ENCODE measurements at regions not wholly inside any gene's neighbourhood (a gene's known extent, or its start where the extent isn't known, plus 50 kb on each side); places are given as distances from the start of the nearest gene placed in this dataset.

GRCh38 chr1:212531796-212532195, 76.8 kb upstream of the ATF3 start:
- Mint-ChIP-seq H3K9me3 (no peaks in the 10 kb centered on the region), H3K27me3 (ENCODE audit: low read depth) (peaks cover 60% of the 10 kb centered on the region), H3K4me3 (no peak overlapping the region), H3K36me3 (ENCODE audit: insufficient read depth in 2 of 2) (no peaks in the 10 kb centered on the region), H3K4me1 (ENCODE audit: low read depth) (peaks cover 4% of the 10 kb centered on the region), H3K27ac (no peak overlapping the region)
- no peak for DNase-seq
- ATAC-seq (replicated peaks in 1 of 2), result no peak

DNA sequence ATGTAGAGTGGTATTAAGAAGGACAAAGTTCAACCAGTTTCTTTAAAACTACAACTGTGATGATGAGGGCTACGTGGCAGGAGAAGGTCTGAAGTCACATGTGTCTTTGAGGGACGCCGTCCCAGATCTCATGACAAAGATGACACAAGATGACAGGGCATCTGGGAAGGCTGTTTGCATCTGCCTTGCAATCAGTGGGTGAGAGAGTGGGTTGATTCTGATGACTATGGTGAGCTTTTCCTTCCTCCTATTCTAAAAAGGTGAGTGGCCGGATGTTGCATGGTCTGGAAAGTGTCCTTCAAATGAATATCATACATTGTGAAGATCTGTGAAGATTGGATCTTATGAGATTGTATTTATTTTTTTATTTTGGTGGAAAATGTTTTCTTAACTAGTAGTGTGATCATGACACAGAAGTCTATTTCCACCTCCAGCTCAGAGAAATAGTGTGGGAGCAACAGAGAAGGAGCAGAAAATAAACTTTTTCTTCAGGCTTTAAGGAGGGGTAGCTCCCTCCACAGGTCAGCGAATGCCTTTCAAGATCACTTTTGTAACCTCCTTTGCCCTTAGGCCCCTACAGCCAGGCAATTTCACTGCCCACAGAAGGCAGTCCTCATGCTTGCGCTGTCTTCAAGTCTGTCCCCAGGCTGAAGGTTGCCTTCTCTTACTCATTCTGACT, 76.0 kb upstream of the ATF3 start:
- ATAC-seq (replicated peaks in 1 of 2) (no peak), DNase-seq (no peak)
- no peak overlapping the region for H3K4me3 Mint-ChIP-seq
- H3K9me3 Mint-ChIP-seq, result no peaks in the 10 kb centered on the region
- H3K27me3 Mint-ChIP-seq (ENCODE audit: low read depth), result peaks cover 60% of the 10 kb centered on the region
- H3K27ac Mint-ChIP-seq, result no peak overlapping the region
- peaks cover 4% of the 10 kb centered on the region for H3K4me1 Mint-ChIP-seq (ENCODE audit: low read depth)
- no peaks in the 10 kb centered on the region for H3K36me3 Mint-ChIP-seq (ENCODE audit: insufficient read depth in 2 of 2)

DNA sequence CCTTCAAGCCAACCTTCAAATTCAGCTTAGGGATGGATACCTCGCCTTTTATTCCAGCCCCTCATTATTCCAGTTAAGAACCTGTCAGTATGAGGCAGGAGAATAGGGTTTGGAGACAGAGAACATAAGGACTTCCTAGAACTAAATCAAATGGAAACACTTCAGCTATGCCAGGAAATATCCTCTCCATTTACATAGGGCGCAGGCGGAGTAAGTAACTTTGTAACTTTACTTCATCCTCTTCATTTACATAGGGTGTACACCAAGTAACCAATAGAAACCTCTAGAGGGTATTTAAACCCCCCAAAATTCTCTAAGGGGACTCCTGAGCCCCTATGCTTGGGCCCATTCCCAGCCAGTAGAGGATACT, 75.4 kb upstream of the ATF3 start:
- ATAC-seq (replicated peaks in 1 of 2), result no peak
- no peak overlapping the region for H3K4me3 Mint-ChIP-seq
- peaks cover 4% of the 10 kb centered on the region for H3K4me1 Mint-ChIP-seq (ENCODE audit: low read depth)
- H3K27ac Mint-ChIP-seq, result no peak overlapping the region
- H3K36me3 Mint-ChIP-seq (ENCODE audit: insufficient read depth in 2 of 2), result no peaks in the 10 kb centered on the region
- H3K27me3 Mint-ChIP-seq (ENCODE audit: low read depth), result peaks cover 60% of the 10 kb centered on the region
- H3K9me3 Mint-ChIP-seq, result no peaks in the 10 kb centered on the region
- DNase-seq, result no peak

GRCh38 chr1:212536586-212536985, 72.0 kb upstream of the ATF3 start:
- Mint-ChIP-seq H3K4me3 (no peak overlapping the region), H3K27me3 (ENCODE audit: low read depth) (peaks cover 30% of the 10 kb centered on the region), H3K27ac (no peak overlapping the region), H3K9me3 (no peaks in the 10 kb centered on the region), H3K36me3 (ENCODE audit: insufficient read depth in 2 of 2) (no peaks in the 10 kb centered on the region), H3K4me1 (ENCODE audit: low read depth) (peaks cover 4% of the 10 kb centered on the region)
- no peak for ATAC-seq (replicated peaks in 1 of 2)
- no peak for DNase-seq

GRCh38 chr1:212537610-212538009, 71.0 kb upstream of the ATF3 start:
- ATAC-seq (replicated peaks in 1 of 2), result no peak
- DNase-seq, result no peak
- Mint-ChIP-seq H3K4me1 (ENCODE audit: low read depth) (peaks cover 4% of the 10 kb centered on the region), H3K27me3 (ENCODE audit: low read depth) (peaks cover 20% of the 10 kb centered on the region), H3K36me3 (ENCODE audit: insufficient read depth in 2 of 2) (no peaks in the 10 kb centered on the region), H3K27ac (no peak overlapping the region), H3K4me3 (no peak overlapping the region), H3K9me3 (no peaks in the 10 kb centered on the region)

DNA sequence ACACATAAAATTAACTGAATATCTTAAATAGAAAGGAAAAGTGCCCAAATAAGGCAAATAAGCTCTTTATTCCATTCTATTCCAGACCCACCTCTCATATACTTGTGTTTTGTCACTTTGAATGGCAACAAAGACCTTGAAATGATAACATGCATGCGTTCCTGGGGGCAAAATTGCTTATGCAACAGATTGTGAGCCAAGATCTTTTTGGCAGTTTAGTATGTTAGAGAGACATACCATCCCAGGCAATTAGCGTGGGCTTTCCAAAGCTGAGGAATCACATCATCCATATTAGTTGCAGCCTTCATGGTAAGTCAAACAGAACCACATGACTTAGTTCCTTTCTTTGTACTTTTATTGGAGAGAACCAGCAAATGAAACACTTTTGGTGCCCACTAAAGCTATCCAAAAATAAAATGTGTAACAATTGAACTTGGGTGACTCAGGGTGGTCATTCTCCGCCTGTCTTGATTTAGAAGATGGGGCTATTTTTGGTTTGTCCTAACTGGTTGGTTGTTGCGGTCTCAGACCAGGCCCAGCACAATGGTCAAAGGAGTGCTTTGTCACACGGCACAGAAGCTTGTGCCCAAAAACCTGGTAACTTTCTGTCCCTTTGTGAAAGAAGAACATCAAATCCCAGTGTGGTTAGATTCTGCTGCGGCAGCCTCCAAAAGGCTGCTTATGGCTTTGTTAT, 68.7 kb upstream of the ATF3 start:
- Mint-ChIP-seq H3K4me3 (no peak overlapping the region), H3K36me3 (ENCODE audit: insufficient read depth in 2 of 2) (no peaks in the 10 kb centered on the region)
- ATAC-seq (replicated peaks in 1 of 2), result no peak

DNA sequence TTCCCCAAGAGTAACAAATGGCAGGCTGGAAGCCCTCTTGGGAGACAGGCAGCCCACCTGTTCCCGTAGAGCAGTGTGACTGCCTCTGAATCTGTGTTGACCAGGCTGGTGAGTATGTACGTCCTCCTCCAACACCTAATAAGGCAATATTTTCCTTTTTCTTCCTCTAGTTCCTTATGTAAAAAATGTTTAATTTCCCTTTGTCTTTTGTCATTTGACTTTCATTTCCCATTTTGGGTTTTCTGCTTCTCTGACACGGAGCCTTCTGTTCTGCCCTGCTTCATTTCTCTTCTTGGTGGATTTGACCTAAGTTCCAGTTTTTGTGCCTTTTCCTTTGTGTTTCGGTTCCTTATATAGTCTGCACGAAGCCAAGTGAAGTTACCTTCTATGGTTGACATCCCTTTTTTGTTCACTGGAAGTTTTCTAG, 65.8 kb upstream of the ATF3 start:
- DNase-seq, result no peak

More for the DNA sequence above, 68.7 kb upstream of the ATF3 start:
- H3K4me1 Mint-ChIP-seq (ENCODE audit: low read depth), result no peaks in the 10 kb centered on the region
- H3K9me3 Mint-ChIP-seq, result no peaks in the 10 kb centered on the region
- DNase-seq, result no peak
- H3K27ac Mint-ChIP-seq, result no peak overlapping the region
- peaks cover 21% of the 10 kb centered on the region for H3K27me3 Mint-ChIP-seq (ENCODE audit: low read depth)

GRCh38 chr1:212544110-212544509, 64.5 kb upstream of the ATF3 start:
- ATAC-seq (replicated peaks in 1 of 2) (no peak), DNase-seq (no peak)
- Mint-ChIP-seq H3K9me3 (no peaks in the 10 kb centered on the region), H3K4me1 (ENCODE audit: low read depth) (no peaks in the 10 kb centered on the region), H3K36me3 (ENCODE audit: insufficient read depth in 2 of 2) (no peaks in the 10 kb centered on the region), H3K27ac (no peak overlapping the region), H3K4me3 (no peak overlapping the region), H3K27me3 (ENCODE audit: low read depth) (peaks cover 39% of the 10 kb centered on the region)

More for the DNA sequence above, 65.8 kb upstream of the ATF3 start:
- Mint-ChIP-seq H3K27ac (no peak overlapping the region), H3K27me3 (ENCODE audit: low read depth) (peaks cover 39% of the 10 kb centered on the region), H3K4me3 (no peak overlapping the region), H3K4me1 (ENCODE audit: low read depth) (no peaks in the 10 kb centered on the region), H3K9me3 (no peaks in the 10 kb centered on the region), H3K36me3 (ENCODE audit: insufficient read depth in 2 of 2) (no peaks in the 10 kb centered on the region)
- no peak for ATAC-seq (replicated peaks in 1 of 2)

DNA sequence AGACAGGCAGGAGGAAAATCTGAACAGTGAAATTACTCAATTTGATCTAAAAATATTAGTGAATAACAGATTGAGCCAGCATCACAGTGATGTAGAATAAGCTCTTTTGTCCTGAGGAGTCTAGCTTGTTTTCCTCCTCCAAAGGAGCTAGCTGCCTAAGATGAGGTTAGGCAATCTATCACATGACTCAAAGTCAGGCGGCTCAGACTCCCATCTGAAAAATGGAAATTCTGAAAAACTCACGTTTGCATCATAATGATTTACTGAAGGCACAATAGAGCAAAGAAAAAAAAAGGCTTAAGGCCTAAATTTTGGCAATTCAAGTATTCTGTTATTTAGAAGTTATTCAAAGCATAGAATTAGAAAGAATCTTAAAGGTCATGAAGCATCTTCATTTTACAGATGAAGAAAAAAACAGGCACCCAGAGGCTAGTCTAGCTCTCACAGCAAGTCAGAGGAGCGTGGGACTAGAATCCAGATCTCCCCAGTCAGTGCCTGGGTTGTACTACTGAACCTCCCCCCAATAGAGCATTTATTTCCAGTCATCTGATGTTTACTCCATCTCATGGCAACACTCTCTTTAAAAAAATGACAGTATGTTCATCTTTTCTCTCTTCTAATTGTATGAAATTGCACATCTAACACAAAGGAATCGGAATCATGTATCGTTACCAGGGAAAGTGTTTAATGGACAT, 62.5 kb upstream of the ATF3 start:
- DNase-seq (no peak), ATAC-seq (replicated peaks in 1 of 2) (no peak)
- Mint-ChIP-seq H3K27ac (no peak overlapping the region), H3K4me1 (ENCODE audit: low read depth) (no peaks in the 10 kb centered on the region), H3K9me3 (no peaks in the 10 kb centered on the region), H3K27me3 (ENCODE audit: low read depth) (peaks cover 40% of the 10 kb centered on the region), H3K36me3 (ENCODE audit: insufficient read depth in 2 of 2) (no peaks in the 10 kb centered on the region), H3K4me3 (no peak overlapping the region)

GRCh38 chr1:212549503-212550017, 59.0 kb upstream of the ATF3 start:
- ATAC-seq (replicated peaks in 1 of 2), result no peak
- Mint-ChIP-seq H3K4me3 (no peak overlapping the region), H3K27me3 (ENCODE audit: low read depth) (peaks cover 36% of the 10 kb centered on the region), H3K4me1 (ENCODE audit: low read depth) (no peaks in the 10 kb centered on the region), H3K27ac (no peak overlapping the region), H3K9me3 (no peaks in the 10 kb centered on the region), H3K36me3 (ENCODE audit: insufficient read depth in 2 of 2) (no peaks in the 10 kb centered on the region)
- no peak for DNase-seq

- H3K4me3 Mint-ChIP-seq, result no peak overlapping the region
- no peaks in the 10 kb centered on the region for H3K4me1 Mint-ChIP-seq (ENCODE audit: low read depth)
- H3K9me3 Mint-ChIP-seq, result no peaks in the 10 kb centered on the region
- DNase-seq (no peak), ATAC-seq (replicated peaks in 1 of 2) (no peak)
- H3K27ac Mint-ChIP-seq, result no peak overlapping the region
- peaks cover 25% of the 10 kb centered on the region for H3K27me3 Mint-ChIP-seq (ENCODE audit: low read depth)
- peaks cover 0 to 2% of the 10 kb centered on the region in 2 donors for H3K36me3 Mint-ChIP-seq (ENCODE audit: insufficient read depth in 2 of 2)
These were observed 56.6 kb upstream of the ATF3 start for GRCh38 chr1:212551929-212552328.

DNA sequence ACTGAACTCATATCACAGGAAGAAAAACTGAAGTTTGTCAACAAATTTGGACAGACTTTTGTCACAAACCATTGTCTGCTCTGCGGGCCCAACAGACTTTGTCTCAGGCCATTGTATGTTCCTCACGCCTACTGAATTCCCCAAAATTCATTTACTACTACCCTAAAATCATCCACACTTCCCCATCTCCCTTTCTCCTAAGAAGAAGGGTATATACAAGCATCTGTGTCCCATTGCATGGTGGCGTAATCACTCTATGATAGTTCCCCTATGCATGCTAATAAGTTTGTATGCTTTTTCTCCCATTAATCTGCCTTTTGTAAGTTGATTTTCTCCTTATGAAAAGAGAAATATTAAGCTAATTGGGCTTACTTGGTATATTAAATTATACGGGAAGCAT, 54.9 kb upstream of the ATF3 start:
- no peak overlapping the region for H3K27ac Mint-ChIP-seq
- DNase-seq (no peak), ATAC-seq (replicated peaks in 1 of 2) (no peak)
- H3K27me3 Mint-ChIP-seq (ENCODE audit: low read depth), result peaks cover 33% of the 10 kb centered on the region
- no peaks in the 10 kb centered on the region for H3K4me1 Mint-ChIP-seq (ENCODE audit: low read depth)
- no peak overlapping the region for H3K4me3 Mint-ChIP-seq
- no peaks in the 10 kb centered on the region for H3K9me3 Mint-ChIP-seq
- peaks cover 2 to 5% of the 10 kb centered on the region in 2 donors for H3K36me3 Mint-ChIP-seq (ENCODE audit: insufficient read depth in 2 of 2)

DNA sequence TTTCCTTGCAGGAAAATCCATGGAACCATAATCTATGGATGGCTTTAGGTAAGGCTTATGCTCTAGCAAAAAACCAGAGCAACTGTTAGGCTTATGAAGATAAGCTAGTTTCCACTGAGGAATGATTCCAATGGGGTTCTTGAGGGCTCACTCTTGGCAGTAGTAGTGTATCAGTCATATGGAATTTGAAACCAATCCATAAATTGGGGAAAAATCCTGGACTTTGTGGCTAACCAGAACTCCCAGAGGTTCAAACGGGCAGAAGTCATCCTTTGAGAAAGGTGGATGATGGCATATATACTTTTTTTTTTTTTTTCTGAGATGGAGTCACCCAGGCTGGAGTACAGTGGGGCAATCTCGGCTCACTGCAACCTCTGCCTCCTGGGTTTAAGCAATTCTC, 54.2 kb upstream of the ATF3 start:
- Mint-ChIP-seq H3K4me1 (ENCODE audit: low read depth) (peaks cover 6% of the 10 kb centered on the region), H3K36me3 (ENCODE audit: insufficient read depth in 2 of 2) (peaks cover 4 to 5% of the 10 kb centered on the region in 2 donors), H3K4me3 (no peak overlapping the region), H3K9me3 (peaks cover 0 to 1% of the 10 kb centered on the region in 2 donors), H3K27ac (no peak overlapping the region), H3K27me3 (ENCODE audit: low read depth) (peaks cover 33% of the 10 kb centered on the region)
- DNase-seq (no peak), ATAC-seq (replicated peaks in 1 of 2) (no peak)

Measured in activated T-cell treated with anti-CD3 and anti-CD28 coated beads, Interleukin-2, amount 50 U/mL, for 72 hours (primary cell).